22Rv1 (cell line): ENCODE measurements at regions not wholly inside any gene's neighbourhood (a gene's known extent, or its start where the extent isn't known, plus 50 kb on each side); places are given as distances from the start of the nearest gene placed in this dataset.

Experiments used
- ZFX ChIP-seq: fragments of 450-650 bp; IDR thresholded peaks from 2 replicates; pipeline ENCODE4 v1.6.1; 2017; ENCODE audit warnings: antibody characterized with exemption, borderline replicate concordance
- TF ChIP-seq, protein P1 (sequence below): fragments of 450-650 bp; IDR thresholded peaks from 2 replicates; pipeline ENCODE4 v1.5.1; 2017; ENCODE audit warnings: mild to moderate bottlenecking

- TF ChIP-seq, protein P1, sequence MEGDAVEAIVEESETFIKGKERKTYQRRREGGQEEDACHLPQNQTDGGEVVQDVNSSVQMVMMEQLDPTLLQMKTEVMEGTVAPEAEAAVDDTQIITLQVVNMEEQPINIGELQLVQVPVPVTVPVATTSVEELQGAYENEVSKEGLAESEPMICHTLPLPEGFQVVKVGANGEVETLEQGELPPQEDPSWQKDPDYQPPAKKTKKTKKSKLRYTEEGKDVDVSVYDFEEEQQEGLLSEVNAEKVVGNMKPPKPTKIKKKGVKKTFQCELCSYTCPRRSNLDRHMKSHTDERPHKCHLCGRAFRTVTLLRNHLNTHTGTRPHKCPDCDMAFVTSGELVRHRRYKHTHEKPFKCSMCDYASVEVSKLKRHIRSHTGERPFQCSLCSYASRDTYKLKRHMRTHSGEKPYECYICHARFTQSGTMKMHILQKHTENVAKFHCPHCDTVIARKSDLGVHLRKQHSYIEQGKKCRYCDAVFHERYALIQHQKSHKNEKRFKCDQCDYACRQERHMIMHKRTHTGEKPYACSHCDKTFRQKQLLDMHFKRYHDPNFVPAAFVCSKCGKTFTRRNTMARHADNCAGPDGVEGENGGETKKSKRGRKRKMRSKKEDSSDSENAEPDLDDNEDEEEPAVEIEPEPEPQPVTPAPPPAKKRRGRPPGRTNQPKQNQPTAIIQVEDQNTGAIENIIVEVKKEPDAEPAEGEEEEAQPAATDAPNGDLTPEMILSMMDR = no peak
- TF ChIP-seq ZFX = no peak
Observed at GRCh38 chr16:9393591-9393990, 302.1 kb downstream of the HAPSTR1 start.
